ENCODE measurements at regions not wholly inside any gene's neighbourhood (a gene's known extent, or its start where the extent isn't known, plus 50 kb on each side); places are given as distances from the start of the nearest gene placed in this dataset.
"Not testable (repeated sequence)": the region's sequence is repeated elsewhere in the genome, so short reads cannot be mapped to it uniquely, and the experiment has no call there.

DNA sequence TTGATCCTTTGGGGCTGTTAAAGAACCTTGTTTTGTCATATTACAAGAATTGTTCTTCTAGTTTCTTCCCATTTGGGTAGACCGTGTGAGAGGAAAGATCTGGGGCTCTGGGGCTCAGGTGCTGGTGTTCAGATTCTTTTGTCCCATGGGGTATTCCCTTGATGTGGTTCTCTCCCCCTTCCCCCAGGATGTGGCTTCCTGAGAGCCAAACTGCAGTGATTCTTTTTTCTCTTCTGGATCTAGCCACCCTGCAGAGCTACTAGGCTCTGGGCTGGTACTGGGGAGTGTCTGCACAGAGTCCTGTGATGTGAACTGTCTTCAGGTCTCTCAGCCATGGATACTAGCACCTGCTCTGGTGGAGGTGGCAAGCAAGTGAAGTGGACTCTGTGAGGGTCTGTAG lies 480.5 kb upstream of the MAN1A1 start:
- DNase-seq (ENCODE audit: low read depth), result no peak
- H3K4me3 ChIP-seq (ENCODE audit: low read depth, low read length), result no peak overlapping the region

DNA sequence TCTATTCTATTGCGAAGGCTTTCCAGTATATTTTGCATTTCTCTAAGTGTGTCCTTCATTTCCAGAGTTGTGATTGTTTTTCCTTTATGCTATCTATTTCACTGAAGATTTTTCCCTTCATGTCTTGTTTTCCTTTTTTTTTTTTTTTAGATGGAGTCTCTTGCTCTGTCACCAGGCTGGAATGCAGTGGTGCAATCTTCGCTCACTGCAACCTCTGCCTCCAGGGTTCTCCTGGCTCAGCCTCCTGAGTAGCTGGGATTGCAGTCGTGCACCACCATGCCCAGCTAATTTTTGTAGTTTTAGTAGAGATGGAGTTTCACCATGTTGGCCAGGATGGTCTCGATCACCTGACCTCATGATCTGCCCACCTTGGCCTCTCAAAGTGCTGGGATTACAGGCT lies 479.9 kb upstream of the MAN1A1 start:
- not testable (repeated sequence) for DNase-seq (ENCODE audit: low read depth); H3K4me3 ChIP-seq (ENCODE audit: low read depth, low read length)

- H3K4me3 ChIP-seq (ENCODE audit: low read depth, low read length), result no peak overlapping the region
- DNase-seq (ENCODE audit: low read depth), result no peak
Observed at GRCh38 chr6:119829006-119829405, 479.4 kb upstream of the MAN1A1 start.

- no peak overlapping the region for H3K4me3 ChIP-seq (ENCODE audit: low read depth, low read length)
- no peak for DNase-seq (ENCODE audit: low read depth)
Observed at GRCh38 chr6:119821380-119821779, 471.8 kb upstream of the MAN1A1 start.

DNA sequence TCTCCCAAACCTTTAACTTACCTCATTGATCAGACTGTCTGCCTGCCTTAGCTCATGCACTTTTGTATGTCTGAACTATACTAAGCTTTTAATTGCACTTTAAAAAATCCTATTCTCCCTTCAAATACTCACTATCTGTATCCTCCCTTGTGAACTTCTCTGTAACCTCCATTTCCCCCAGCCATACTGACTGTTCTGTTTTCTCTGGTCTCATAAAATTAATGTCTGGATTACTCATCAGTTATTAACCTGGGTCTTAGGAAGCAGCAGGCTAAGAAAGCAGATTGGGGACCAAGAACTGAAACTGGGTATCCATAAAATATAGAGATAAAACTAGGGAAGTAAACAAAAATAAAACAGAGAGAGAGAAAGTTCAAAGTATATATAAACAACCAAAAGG lies 469.3 kb upstream of the MAN1A1 start:
- no peak overlapping the region for H3K4me3 ChIP-seq (ENCODE audit: low read depth, low read length)

GRCh38 chr6:119814609-119815400 lies 465.2 kb upstream of the MAN1A1 start:
- no peak overlapping the region for H3K4me3 ChIP-seq (ENCODE audit: low read depth, low read length)
- DNase-seq (ENCODE audit: low read depth), result no peak

More for the DNA sequence above, 469.3 kb upstream of the MAN1A1 start:
- no peak for DNase-seq (ENCODE audit: low read depth)

DNA sequence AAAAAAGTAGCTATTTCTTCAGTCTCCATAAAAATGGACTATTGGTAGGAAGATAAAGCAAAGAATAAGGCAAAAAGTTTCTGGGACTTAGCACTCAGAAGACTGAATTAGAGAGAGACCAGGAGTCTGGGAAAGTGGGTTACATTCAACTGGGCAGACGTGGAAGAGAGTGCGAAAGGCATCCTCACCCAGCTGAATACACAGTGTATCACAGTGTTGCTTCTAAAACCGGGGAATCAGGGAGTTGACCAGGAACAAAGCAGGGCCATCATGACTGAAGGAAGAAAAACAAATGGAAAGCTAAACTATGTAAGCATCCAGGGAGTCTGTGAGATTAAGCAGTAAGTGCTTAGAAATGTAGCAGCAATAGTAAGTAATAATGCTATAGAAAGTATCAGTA lies 452.9 kb upstream of the MAN1A1 start:
- no peak for DNase-seq (ENCODE audit: low read depth)
- no peak overlapping the region for H3K4me3 ChIP-seq (ENCODE audit: low read depth, low read length)

DNA sequence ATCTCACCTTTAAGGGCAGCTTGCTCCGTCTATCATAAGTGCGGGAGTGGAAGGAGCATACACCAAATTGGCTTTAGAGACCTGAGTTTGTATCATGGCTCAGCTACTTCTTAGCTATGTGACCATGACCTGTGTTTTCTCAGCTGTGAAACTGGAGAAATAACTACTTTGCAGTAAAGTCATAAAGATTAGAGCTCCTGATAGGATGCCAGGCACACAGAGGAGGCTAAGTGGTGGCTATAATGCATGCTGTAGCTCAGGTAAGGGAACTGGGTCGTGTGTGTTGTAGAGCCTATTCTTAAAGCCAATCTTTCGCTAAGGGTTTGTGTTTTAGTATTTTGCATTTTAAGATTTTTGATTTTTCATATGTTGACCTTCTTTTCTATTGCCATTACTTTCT lies 451.5 kb upstream of the MAN1A1 start:
- DNase-seq (ENCODE audit: low read depth), result no peak

DNA sequence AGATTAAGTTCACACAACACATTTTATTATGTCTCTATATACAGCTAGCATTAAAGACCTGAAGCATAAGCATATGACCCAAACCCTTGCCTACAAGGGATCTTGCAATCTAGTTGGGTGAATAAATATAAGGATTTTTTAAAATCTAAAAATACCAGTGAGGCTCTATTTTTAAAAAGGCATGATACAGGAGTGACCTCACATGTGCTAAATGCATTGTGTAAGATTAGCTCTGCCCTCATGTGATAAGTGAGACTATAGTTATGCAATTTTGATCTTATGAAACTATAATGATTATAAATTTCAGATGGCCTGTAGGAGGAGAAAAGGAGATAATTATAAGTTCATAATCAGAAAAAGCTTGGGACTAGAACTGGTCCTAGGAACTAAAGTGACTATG lies 451.0 kb upstream of the MAN1A1 start:
- DNase-seq (ENCODE audit: low read depth), result no peak
- H3K4me3 ChIP-seq (ENCODE audit: low read depth, low read length), result no peak overlapping the region

More for the DNA sequence above, 451.5 kb upstream of the MAN1A1 start:
- H3K4me3 ChIP-seq (ENCODE audit: low read depth, low read length), result no peak overlapping the region

- no peak overlapping the region for H3K4me3 ChIP-seq (ENCODE audit: low read depth, low read length)
- no peak for DNase-seq (ENCODE audit: low read depth)
Observed at GRCh38 chr6:119799596-119800509, 450.3 kb upstream of the MAN1A1 start.

- H3K4me3 ChIP-seq (ENCODE audit: low read depth, low read length), result no peak overlapping the region
- DNase-seq (ENCODE audit: low read depth), result no peak
Observed at GRCh38 chr6:119791736-119792135, 442.2 kb upstream of the MAN1A1 start.

DNA sequence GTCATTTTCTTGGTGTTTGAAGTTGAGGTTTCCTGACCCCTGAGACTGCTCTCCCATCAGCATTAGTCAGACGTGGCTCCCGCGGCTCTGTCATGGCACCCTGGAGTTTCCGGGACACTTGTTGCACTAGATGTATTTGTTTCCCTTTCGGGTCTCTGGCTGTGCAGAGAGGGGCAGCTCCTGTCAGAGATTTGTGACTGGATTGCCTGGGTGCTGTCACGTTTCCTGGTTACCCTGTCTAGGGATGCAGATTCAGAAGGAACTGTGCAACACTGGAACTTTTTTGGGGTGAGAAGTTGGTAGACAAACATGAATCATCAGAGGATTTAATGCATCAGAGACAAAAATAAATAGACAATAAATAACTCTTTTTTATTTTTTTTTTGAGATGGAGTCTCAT lies 431.8 kb upstream of the MAN1A1 start:
- H3K4me3 ChIP-seq (ENCODE audit: low read depth, low read length), result no peak overlapping the region
- no peak for DNase-seq (ENCODE audit: low read depth)

DNA sequence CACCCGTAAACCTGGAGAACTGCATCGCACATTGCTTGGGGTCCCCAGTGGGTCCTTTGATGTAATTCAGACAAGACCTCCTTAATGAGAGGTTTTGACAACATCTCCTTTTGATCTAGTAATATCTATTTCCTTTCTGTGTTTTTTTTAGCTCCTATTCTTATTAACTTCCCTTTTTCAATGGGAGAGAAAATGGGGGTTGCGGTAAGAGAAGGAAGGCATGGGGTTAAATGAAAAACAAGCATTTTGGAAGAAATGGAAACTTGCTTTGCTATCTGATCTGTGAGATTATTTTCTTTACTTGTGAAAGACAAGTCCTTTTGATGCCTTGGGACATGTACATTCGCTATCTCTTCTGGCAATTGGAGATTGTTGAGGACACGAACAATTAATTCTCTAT lies 418.6 kb upstream of the MAN1A1 start:
- DNase-seq (ENCODE audit: low read depth), result no peak
- H3K4me3 ChIP-seq (ENCODE audit: low read depth, low read length), result no peak overlapping the region

DNA sequence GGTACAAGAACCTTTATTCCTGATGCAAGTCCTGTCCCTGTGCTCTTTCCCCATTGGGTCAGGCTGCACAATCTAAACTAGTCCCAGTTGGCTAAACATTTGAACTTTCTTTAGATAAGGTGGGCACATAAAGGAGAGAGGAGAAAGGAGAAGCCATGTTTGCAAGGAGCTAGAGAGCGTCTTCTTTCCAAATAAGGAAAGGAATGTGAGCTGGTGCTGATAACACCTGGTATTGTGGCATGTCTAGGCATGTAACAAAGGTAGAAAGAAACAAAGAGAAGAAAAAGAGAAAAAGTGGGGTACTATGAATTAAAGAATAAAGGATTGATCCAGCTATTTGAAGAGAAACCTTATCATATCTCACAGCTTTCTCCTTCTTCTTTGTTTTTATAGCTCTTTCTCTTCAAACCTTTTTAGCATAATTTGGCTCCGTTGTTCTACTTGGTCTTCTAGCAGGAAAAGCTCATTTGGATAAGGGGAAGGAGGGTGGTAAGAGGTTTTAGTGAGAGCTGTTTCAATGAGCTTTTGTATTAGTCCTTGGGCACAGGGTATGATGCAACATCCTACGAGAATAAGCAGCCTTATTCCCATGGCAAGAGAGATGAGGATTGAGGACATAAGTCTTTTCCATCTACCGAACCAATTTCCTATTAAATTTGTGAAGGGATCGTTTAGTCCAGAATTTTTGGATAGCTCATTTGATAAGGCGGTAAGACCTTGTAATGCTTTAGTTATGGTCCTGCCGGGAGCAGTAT lies 415.5 kb upstream of the MAN1A1 start:
- no peak for DNase-seq (ENCODE audit: low read depth)

GRCh38 chr6:119760046-119760445 lies 410.5 kb upstream of the MAN1A1 start:
- no peak for DNase-seq (ENCODE audit: low read depth)
- H3K4me3 ChIP-seq (ENCODE audit: low read depth, low read length), result no peak overlapping the region

More for the DNA sequence above, 415.5 kb upstream of the MAN1A1 start:
- no peak overlapping the region for H3K4me3 ChIP-seq (ENCODE audit: low read depth, low read length)

DNA sequence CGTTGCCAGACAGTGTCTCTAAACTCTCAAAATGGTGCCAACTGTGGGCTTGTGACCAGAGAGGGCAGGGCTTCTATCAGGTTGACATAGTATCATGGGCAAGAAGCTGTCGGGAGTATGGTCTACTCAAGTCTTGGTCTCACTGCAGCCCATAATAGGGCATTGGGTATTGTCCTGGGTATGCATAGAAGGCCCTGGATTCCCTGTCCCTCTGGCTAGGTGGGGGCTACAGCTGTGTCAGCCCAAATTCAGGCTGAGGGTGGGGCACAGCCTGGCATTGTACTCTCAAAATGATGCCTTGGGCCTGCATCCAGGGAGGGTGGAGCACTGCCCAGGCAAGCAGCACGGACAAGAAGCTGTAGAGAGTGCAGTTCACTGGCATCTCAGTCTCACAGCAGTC lies 408.8 kb upstream of the MAN1A1 start:
- no peak overlapping the region for H3K4me3 ChIP-seq (ENCODE audit: low read depth, low read length)
- DNase-seq (ENCODE audit: low read depth), result no peak

DNA sequence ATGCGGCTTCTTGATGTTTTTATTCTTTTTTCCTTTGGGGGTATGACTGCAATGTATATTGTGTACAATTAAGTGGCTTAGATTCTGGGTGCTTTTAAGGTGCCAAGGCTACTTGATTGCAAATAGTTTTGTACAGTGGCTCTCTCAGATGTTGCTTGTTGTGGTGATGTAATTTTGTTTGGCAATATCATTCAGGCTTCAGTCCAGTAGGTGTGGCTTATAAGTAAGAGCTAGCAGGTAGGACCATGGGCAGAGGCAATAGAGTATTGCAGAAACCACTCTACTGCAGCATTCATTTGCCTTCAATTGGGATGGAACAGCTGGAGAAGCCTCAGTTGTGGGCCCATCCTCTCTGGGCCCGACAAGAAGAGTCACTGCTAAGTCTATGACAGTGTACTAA lies 407.9 kb upstream of the MAN1A1 start:
- H3K4me3 ChIP-seq (ENCODE audit: low read depth, low read length), result no peak overlapping the region
- DNase-seq (ENCODE audit: low read depth), result no peak

GRCh38 chr6:119749335-119749734 lies 399.8 kb upstream of the MAN1A1 start:
- no peak for DNase-seq (ENCODE audit: low read depth)
- no peak overlapping the region for H3K4me3 ChIP-seq (ENCODE audit: low read depth, low read length)

DNA sequence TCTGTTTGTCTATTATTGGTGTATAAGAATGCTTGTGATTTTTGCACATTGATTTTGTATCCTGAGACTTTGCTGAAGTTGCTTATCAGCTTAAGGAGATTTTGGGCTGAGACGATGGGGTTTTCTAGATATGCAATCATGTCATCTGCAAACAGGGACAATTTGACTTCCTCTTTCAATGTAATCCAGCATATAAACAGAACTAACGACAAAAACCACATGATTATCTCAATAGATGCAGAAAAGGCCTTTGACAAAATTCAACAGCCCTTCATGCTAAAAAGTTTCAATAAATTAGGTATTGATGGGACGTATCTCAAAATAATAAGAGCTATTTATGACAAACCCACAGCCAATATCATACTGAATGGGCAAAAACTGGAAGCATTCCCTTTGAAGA lies 399.0 kb upstream of the MAN1A1 start:
- not testable (repeated sequence) for H3K4me3 ChIP-seq (ENCODE audit: low read depth, low read length)

More for the DNA sequence above, 399.0 kb upstream of the MAN1A1 start:
- not testable (repeated sequence) for DNase-seq (ENCODE audit: low read depth)
